LNCaP clone FGC (cell line): ENCODE measurements at regions not wholly inside any gene's neighbourhood (a gene's known extent, or its start where the extent isn't known, plus 50 kb on each side); places are given as distances from the start of the nearest gene placed in this dataset.

Experiments used
- DNase-seq: peaks from one replicate; pipeline ENCODE4 v3.0.0-alpha.2; 2011; ENCODE audit warnings: low read depth
- H3K4me3 ChIP-seq: 2 replicates; pipeline ENCODE4 v1.5.1; 2011; ENCODE audit warnings: mild to moderate bottlenecking, low read depth, low read length, control low read depth
- TF ChIP-seq, protein P1 (sequence below): IDR thresholded peaks from 2 replicates; pipeline ENCODE4 v1.5.1; 2012; ENCODE audit warnings: mild to moderate bottlenecking; ENCODE audit not compliant: control insufficient read depth, insufficient read depth; ENCODE audit errors: extremely low read depth

- DNase-seq: no peak
- TF ChIP-seq, protein P1, sequence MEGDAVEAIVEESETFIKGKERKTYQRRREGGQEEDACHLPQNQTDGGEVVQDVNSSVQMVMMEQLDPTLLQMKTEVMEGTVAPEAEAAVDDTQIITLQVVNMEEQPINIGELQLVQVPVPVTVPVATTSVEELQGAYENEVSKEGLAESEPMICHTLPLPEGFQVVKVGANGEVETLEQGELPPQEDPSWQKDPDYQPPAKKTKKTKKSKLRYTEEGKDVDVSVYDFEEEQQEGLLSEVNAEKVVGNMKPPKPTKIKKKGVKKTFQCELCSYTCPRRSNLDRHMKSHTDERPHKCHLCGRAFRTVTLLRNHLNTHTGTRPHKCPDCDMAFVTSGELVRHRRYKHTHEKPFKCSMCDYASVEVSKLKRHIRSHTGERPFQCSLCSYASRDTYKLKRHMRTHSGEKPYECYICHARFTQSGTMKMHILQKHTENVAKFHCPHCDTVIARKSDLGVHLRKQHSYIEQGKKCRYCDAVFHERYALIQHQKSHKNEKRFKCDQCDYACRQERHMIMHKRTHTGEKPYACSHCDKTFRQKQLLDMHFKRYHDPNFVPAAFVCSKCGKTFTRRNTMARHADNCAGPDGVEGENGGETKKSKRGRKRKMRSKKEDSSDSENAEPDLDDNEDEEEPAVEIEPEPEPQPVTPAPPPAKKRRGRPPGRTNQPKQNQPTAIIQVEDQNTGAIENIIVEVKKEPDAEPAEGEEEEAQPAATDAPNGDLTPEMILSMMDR: no peak
- H3K4me3 ChIP-seq: no peak overlapping the region
Measured at GRCh38 chr10:46232666-46233065, 54.1 kb upstream of the ANTXRL start.

- no peak overlapping the region for H3K4me3 ChIP-seq
- TF ChIP-seq, protein P1: no peak
- no peak for DNase-seq
Measured at GRCh38 chr10:46233181-46233580, 53.6 kb upstream of the ANTXRL start.

DNA sequence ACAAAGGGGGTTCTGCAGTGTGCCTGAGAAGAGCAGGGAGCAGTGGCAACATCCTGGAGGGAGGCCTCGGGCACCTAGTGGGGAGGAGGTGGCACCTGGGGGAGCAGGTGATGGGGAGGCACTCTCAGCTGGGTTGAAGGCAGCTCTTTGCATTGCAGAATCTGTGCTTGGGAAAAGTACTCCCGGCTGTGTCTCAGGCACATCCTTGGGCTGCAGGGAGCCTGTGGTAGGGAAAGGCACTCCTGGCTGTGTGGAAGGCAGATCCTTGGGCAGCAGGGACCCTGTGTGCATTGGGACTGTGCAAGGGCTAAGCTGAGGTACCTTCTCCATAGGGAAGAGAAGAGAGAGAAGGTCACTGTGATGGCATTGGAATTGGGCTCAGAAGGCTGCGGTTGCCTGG, 52.8 kb upstream of the ANTXRL start:
- TF ChIP-seq, protein P1: no peak
- no peak overlapping the region for H3K4me3 ChIP-seq
- no peak for DNase-seq

GRCh38 chr10:46234431-46235060, 52.3 kb upstream of the ANTXRL start:
- TF ChIP-seq, protein P1: no peak
- no peak for DNase-seq
- no peak overlapping the region for H3K4me3 ChIP-seq

- no peak for DNase-seq
- TF ChIP-seq, protein P1: no peak
Measured at GRCh38 chr10:46235705-46236545, 50.9 kb upstream of the ANTXRL start.

GRCh38 chr10:46236546-46236887, 50.3 kb upstream of the ANTXRL start:
- no peak overlapping the region for H3K4me3 ChIP-seq
- TF ChIP-seq, protein P1: no peak
- no peak for DNase-seq

More at GRCh38 chr10:46235705-46236545, 50.9 kb upstream of the ANTXRL start:
- no peak overlapping the region for H3K4me3 ChIP-seq
